Stomach (tissue), 4 donors: ENCODE measurements at regions not wholly inside any gene's neighbourhood (a gene's known extent, or its start where the extent isn't known, plus 50 kb on each side); places are given as distances from the start of the nearest gene placed in this dataset.

Experiments
- CTCF ChIP-seq, 7 experiments: fragments of 450-650 bp in 4 of 7; fragments of 200-600 bp in 3 of 7; sonication (generic) in 3 of 7; IDR thresholded peaks; one replicate each; pipeline ENCODE4 v1.5.1; 2016 to 2019; ENCODE audit warnings: antibody characterized with exemption in 7 of 7, control low read depth in 2 of 7, mild to moderate bottlenecking in 1 of 7
- POLR2A ChIP-seq, 4 donors: fragments of 450-650 bp; IDR thresholded peaks; one replicate each; pipeline ENCODE4 v1.6.1; 2016; ENCODE audit warnings: antibody characterized with exemption in 4 of 4, control low read depth in 2 of 4, mild to moderate bottlenecking in 1 of 4, moderate library complexity in 1 of 4
- POLR2AphosphoS5 ChIP-seq, 3 donors: sonication (generic); formaldehyde crosslinking; IDR thresholded peaks; one replicate each; pipeline ENCODE4 v1.6.1; 2016; ENCODE audit warnings: antibody characterized with exemption in 3 of 3

GRCh38 chr5:84859056-84859455, 474.4 kb upstream of the EDIL3 start:
- no peak for TF ChIP-seq POLR2AphosphoS5 (IDR thresholded peaks at IDR 0.05)
- no peak for TF ChIP-seq CTCF (IDR thresholded peaks at IDR 0.05)
- TF ChIP-seq POLR2A (IDR thresholded peaks at IDR 0.05) = no peak
